ENCODE measurements at regions not wholly inside any gene's neighbourhood (a gene's known extent, or its start where the extent isn't known, plus 50 kb on each side); places are given as distances from the start of the nearest gene placed in this dataset.
"Not testable (repeated sequence)": the region's sequence is repeated elsewhere in the genome, so short reads cannot be mapped to it uniquely, and the experiment has no call there.

DNA sequence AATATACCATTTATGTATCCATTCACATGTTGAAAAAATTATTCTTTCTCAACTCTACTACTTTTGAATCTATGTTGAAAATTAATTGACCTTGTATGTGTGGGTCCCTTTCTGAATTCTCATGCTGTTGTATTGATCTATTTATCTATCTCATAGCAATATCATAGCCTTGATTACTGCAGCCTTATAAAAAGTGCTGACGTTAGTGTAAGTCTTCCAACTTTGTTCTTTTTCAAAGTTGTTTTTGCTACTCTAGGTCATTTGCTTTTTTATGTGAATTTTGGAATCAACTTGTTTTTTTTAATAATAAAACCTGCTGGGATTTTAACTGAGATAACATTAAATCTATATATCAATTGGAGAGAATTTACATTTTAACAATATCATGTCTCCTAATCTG lies 52.2 kb upstream of the PAX3 start:
- DNase-seq: no peak

DNA sequence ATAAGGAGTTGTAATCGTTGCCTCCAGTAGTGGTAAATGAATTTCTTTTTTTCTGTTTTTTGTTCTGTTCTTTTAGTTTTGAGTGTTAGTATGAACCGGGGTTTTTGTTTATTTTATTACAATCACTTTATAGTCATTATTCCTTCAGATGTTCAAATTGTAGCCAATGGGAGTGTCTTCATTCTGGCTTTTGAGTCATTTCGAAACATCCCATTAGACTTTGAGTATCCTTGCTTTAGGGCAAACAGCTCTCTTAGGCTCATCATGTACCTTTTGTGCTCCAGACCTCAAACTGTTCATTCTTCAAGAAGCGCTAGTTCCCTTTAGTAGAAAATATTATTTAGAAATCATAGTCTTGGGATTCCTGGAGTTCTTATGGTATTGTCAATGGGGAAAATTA lies 54.2 kb upstream of the PAX3 start:
- no peak for DNase-seq

DNA sequence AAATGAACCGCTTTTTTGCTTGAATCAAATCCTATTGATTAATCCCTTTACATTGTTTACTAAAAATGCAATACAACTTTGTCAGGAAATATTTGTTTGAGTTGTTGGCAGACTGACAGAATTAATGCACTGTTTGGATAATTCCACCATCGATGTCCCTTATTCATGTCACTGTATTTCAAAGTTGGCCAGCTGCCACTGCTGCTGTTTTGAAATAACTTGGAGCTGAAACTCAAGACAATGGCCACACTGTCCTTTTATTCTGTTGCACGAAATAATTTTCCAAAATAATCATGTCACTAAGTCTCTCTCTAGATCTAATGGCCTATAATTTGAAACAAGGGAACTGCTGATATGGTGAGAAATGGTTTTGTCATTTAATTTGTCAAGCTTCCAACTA lies 55.2 kb upstream of the PAX3 start:
- no peak for DNase-seq

DNA sequence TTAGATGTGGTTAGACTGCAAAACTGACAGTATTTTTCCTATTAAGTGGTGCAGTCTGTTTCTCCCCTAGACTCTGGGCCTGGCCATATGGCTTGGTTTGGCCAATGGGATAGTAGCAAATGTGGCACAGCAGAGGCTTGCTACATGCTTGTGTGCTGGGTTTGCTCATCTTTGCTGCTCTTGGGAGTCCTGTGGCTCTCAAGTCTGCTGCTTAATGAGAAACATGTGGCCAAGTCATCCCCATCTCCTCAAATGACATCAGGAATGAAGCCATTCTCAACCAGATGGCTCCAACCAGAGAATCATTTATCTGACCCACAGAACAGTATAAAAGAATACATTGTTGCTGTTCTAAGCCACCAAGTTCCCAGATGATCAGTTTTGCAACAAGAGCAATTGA lies 57.1 kb upstream of the PAX3 start:
- no peak for DNase-seq

DNA sequence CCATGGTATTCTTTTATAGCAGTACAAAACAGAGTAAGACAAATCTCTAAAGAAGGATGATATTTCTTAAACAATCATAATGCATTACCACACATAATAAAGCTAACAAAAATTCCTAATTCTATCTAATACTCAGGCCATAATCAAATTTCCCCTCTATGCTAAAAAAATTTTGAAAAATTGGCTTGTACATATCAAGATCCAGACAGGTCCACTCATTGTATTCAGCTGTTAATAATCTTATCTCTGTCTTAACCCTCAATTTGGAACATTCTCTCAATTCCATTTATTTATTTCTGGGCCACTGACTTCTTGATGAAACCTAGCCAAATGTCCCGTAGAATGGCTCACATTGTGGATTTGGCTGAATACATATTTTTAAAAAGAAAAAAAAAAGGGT lies 59.1 kb upstream of the PAX3 start:
- DNase-seq: no peak

DNA sequence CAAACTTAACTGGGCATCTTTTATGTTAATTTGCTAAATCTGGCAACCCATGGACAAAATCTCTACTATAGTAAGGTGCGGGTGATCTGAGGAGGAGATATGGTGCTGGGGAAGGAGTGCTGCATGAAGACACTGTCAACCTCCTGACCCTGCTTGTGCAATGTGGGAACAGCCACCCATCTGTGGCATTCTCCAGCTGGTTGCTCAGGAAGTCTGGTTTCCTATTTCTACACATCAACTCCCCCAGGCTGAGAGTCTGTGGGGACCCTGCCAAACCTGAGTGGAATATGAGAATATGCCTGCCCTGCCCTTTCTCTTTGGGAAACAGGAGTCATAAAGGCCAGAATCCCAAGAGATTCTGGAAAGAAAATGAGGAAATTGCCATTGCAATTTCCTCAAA lies 60.1 kb upstream of the PAX3 start:
- peak; percentile 49 to 74 for DNase-seq

DNA sequence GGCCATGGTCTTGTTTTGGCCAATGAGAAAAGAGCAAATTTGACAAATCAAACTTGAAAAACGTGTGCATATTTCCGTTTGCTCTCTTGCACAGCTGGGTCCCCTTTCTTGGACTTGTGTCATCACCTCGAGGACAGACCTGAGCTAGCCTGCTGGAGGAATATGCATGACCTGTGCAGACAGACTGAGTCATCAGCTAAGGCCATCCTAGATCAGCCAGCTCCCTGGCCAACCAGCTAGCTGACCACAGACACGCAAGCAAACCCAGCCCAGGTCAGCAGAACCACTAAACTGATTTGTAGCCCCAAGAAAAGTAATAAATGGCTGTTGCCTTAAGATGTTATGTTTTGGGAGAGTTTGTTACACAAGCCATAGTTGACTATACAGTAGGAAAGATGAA lies 61.3 kb upstream of the PAX3 start:
- peak in 1 of 2 donors; percentile 6 for DNase-seq

DNA sequence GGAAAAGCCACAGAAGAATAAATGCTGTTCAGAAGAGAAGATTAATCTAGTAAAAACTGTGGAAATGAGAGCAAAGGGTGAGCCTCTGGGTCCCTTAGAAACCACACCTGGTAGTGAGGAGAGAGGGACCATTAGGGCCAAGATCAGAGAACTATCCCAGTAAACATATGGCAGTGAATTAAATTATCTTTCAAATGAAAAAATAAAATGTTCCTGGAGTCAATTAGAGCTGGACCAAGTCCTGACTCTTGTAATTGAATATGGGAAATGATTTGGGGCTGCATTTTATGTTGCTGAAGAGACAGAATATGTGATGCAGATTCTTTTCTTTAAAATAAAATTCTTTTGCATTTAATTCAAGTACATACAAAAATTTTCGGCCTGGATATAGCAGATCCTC lies 62.2 kb upstream of the PAX3 start:
- no peak for DNase-seq

DNA sequence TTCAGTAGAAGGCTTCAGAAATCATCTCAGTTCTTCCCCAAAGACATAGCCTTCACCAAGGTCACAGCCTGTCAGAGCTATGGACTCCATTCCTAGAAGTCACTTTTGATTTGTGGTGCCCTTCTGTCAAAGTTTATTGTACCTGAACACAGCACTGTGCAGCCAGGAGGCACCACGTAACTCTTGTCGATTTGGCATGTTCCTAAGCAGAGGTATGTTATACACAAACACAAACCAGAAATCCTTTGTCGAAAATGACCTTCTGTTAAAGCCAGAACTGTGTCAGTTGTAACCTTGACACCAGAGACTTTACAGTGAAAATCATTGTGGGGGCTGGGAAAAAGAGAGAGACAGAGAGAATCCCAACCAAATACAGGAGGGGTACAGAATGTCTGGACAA lies 62.6 kb upstream of the SGPP2 start:
- DNase-seq: no peak

DNA sequence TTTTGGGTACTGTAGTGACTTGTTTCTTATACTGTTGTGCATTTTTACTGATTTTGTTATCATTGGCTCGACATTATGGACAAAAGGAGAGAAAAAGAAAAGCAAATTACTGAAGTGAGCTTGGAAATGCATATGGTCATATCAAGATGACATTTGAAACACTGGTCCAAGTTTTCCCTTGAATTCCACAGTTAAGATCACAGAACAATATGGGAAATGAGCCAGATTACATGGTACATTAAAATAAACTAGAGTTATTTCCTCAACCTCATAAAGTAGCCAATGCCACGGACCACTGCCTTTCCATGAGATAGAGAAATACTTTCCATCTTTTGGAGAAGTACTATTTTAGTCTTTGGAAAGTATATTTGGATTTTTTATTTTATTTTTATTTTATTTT lies 62.0 kb upstream of the SGPP2 start:
- DNase-seq: no peak

DNA sequence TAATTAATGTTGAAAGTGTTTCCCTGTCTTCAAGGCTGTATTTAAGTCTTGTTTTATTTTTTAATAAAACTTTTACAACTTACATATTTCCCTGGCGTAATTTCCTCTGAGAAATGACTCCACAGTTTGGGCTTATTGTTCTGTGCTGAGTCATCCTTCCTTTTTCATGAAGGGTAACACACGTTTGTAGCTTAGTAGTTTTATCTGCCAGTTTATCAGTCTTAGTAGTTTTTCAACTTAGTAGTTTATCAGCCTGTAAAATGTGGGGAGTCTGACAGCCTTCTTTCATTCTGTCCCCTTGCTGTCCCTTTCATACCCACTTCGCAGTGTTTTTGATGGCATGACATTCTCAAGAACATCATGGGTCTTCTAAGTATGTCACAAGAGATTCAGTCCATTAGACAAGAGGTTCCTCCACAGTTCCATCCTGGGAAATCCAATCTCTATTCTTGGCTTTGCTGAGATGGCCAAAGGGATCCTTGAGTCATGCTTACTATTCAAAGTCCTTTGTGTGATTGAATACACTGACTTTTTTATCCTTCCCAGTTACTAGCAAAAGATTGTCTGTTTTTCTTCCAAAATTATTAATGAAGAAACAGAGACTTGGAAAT lies 60.0 kb upstream of the SGPP2 start:
- DNase-seq: peak; percentile 20 to 45

DNA sequence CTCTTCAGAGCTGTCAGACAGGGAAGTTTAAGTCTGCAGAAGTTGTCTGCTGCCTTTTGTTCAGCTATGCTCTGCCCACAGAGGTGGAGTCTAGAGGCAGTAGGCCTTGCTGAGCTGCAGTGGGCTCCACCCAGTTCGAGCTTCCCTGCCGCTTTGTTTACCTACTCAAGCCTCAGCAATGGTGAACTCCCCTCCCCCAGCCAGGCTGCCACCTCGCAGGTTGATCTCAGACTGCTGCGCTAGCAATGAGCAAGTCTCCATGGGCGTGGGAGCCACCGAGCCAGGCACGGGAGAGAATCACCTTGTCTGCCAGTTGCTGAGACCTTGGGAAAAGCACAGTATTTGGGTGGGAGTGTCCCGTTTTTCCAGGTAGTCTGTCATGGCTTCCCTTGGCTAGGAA lies 56.1 kb upstream of the SGPP2 start:
- DNase-seq: not testable (repeated sequence)

DNA sequence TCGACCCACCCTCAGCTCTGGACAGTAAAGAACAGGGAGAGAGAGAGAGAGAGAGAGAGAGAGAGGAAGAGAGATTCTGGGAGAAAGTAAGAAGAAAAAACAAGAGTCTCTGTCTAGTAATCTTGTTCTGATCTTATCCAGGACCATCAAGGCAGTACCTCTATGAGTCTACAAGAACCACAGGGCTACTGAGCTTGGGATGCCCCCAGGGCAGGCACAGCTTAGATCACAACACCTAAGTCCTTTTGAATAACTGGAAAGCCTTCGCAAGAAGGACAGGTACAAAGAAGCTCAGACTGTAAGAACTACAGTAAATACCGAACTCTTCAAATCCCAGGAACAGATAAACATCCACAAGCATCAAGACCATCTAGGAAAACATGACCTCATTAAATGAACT lies 51.4 kb upstream of the SGPP2 start:
- no peak for DNase-seq

Data from inflammatory macrophage (primary cell).